NCI-H2196 treated with DMSO at 0.1 percent for 48 hours (cell line): ENCODE measurements at regions not wholly inside any gene's neighbourhood (a gene's known extent, or its start where the extent isn't known, plus 50 kb on each side); places are given as distances from the start of the nearest gene placed in this dataset.

Experiments
- DNase-seq: peaks from one replicate; lab custom pipeline; 2025; ENCODE audit not compliant: unreplicated experiment; lab: John Stamatoyannopoulos, UW

DNA sequence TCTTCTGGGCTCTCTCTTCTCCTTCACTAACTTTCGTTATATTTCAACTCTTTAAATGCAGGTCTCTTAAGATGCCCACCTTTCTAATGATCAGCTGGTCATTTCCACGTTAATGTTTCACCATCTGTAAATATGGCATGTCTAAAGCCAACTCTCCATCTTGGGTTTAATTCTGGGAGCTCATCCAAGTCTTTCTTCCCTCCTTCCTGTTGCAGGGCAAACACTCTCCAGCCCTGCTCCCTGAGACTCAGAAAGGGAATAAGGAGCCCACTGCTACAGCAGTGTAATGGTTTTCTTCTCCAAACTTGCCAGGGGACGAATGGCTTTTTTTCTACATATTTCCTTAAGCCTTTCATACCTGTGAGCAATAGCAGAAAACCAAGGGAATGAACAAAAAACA, 73.3 kb upstream of the SOX1 start:
- DNase-seq: no peak

DNA sequence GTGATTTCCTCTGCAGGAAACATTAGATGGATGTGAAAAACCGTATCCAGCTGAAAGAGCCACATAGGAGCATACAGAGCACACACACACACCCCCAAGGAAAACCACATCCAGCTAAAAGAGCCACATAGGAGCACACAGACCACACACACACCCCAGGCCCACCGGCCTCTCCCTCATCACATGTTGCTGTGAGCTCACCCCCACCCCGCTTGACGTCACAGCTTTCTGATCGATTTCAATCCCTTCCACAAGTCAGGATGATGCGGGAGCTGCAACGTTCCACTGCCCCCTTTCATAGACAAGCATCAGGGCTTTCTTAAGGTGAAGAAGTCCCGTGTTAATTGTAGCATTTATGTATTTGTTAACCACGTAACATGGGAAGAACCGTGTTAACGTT, 72.4 kb upstream of the SOX1 start:
- DNase-seq: no peak

DNA sequence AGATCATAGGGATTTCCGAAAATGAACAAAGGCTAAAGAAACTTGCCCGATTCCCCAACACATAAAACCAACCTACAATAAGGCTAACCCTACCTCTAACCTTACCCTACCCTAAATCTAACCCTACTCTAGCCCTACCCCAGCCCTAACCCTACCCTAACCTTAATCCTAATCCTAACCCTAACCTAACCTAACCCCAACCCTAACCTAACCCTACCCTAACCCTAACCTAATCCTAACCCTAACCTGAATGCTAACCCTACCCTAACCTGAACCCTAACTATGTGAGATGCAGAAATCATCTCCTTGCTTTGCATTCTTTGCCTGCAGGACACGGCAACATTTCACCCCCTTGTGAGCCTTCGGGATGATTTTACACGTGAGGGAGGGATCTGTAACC, 67.6 kb upstream of the SOX1 start:
- DNase-seq: no peak

DNA sequence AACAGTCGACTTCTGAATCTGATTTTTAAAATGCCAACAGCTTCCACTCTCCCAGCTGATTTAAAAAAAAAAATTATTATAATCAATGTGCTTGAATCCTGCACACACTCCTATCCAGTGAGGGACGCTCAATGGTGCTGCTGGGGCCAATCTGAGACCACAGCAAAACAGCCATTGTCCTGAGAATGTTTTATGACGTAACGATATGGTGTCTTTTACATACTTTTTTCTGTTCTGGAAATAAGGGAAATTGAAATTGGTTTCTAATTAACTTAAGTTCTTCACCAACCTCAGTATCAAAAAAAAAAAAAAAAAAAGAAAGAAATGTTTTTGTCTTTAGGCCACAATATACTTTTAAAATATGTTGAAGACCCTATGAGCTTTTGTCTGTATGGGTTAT, 66.1 kb upstream of the SOX1 start:
- no peak for DNase-seq

DNA sequence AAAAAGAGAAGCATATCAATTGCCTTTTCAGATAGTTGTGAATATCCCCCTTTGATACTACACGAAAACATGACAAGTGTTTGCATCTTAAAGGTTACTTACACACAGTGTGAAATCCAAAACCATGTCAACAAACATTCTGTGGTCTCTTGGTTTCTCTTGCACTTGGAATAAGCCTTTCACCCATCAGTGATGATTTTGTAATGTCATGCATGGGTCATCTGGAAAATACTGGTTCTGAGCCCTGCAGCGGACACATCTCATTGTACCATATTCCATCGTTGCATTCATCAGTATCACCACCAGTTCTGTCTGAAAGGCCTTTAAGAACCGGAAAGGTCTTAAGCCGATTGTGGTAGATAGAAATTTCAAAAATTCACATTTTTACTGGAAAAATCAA, 65.4 kb upstream of the SOX1 start:
- no peak for DNase-seq

DNA sequence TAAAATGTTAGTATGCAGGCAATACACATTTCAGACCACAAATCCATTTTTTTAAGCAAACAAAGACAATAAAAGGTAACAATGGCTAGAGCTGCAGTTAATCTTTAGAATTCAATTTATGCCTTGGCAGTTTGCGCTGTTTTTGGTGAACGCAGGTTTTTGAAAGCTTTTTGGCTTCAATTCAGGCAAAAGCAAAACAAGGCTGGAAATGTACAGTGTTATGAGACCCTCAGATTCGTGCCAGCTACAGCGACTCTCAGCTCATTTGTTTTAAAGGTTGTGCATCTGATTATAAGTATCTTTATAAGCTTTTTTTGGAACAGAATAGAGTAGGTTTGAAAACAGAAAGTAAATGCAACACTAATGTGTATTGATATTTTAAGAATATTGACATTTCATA, 63.6 kb upstream of the SOX1 start:
- no peak for DNase-seq

DNA sequence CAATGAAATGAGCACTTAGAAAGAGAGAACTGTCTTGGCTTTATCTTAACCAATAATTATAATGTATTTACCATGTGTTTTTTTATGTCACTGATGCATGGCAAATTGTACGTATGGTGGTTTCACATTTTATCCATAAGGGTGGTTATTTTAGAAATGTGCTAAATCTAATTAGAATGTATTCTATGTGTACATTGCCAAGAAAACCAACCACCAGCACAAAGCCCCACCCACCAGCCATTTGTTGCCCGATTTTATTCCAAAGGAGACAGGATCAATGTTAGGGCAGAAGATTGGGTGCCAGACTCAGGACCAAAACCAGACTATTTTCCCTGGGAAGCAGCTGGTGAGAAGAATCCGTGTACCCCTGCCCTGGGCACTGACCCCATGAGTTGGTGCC, 63.0 kb upstream of the SOX1 start:
- DNase-seq: no peak

DNA sequence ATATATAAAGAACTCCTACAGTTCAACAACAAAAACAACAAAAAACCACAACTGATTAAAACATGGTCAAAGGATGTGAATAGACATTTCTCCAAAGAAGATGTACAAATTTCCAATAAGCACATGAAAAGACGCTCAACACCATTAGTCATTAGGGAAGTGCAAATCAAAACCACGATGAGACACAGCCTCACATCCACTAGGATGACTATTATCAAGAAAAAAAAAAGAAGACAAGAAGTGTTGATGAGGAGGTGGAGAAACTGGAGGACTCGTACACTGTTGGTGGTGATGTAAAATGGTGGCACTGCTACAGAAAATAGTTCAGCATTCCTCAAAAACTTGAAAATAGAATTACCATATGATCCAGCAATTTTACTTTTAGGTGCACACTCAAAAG, 61.0 kb upstream of the SOX1 start:
- DNase-seq: no peak

DNA sequence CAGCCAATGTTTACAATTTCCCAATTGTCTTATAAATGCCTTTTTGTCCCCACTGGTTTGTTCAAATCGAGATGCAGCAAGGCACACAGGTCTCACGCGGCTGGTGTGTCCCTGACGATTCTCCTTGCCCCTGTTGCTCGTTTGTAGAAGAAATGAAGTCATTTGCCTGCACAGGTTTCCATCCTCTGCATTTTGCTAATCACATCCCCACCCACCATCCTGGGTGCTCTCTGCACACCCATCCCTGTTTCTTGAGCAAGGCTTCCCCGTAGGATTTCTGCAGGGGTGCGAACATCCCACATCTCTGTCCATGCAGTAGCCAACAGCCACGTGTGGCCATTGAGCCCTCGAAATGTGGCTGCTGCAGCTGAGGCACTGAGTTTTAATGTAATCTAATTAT, 59.8 kb upstream of the SOX1 start:
- no peak for DNase-seq

DNA sequence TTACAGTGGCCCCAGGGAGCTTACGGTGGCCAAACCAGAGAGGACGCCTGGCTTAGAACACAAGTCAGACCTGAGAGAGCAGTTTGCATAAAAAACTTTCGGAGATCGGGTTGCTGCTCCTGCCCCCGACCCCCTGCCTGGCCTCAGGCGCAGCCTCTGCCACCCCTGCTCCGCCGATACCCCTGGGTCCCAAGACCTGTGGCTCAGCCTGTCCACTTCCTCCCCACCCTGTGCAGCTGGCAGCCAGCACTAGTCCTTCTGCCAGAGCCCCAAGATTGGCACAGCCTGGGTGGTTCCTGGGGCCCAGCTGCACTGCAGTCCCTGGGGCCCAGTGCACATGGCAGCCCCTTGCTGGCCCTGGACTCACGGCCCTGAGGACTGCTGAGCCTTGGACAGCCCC, 56.2 kb upstream of the SOX1 start:
- DNase-seq: no peak

DNA sequence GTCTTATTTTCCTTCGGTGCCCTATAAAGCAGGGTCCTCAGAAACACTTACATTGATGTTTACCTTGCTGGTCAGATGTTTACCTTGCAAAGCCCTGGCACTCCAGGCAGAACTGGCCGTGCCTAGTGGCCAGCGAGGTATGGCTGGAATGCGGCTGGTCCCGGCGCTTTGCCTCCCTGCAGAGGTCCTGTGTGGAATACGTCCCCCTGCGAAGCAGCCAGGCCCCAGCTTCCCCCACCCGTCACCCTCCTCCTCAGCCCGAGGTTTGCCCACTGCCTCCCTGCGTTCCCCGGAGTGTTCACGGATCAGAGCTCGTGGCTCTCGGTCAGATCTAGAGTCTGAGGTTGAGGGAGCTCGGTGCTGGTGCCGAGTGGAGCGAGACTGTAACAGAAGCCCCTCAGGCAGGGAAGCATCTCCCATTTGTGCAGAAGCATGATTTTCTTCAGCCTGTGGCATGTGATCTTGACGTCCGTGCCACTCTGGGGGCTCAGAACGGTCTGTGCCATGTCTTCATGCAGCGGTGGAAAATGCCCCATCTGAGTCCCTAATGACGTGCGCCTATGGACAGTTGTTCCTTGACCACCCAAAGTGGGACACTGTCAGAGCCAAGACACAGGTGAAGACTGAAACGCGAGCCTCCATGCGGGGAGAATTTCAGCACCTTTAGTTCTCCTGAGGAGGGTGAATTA, 54.8 kb upstream of the SOX1 start:
- no peak for DNase-seq

DNA sequence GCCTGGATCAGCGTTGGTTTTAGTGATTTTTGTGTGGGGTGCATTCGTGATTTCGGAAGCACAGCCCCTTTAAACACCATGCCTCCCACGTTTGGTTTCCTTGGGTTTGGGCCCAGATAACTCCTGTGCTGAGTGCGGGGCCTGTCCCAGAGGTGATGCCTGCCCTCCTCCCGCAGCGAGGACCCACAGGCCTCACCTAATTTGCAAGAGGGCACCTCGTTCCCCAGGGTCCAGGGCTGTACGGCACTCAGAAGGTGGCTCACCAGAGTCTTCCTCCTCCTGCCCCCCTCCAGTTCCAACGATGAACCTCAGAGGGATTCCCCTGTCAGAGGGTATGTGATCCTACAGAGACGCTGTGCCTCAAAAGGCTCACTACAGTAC, 54.3 kb upstream of the SOX1 start:
- DNase-seq: no peak

DNA sequence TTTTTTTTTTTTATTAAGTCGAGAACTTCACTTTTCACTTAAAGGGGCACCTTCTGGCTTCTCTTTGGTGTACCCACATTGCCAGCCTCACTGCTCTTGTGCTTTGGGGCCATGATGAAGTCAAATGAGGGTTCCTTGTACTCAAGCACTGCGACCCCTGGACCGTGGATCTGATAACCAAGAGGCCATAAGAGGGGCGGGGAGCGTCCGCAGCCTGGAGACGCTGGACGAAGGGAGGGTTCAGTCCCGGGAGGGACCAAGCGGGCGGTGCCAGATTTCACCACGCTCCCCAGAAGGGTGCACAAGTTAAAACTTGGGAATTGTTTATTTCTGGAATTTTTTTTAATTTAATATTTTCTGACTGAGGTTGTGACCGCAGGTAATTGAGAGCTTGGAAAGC, 53.3 kb upstream of the SOX1 start:
- DNase-seq: no peak

DNA sequence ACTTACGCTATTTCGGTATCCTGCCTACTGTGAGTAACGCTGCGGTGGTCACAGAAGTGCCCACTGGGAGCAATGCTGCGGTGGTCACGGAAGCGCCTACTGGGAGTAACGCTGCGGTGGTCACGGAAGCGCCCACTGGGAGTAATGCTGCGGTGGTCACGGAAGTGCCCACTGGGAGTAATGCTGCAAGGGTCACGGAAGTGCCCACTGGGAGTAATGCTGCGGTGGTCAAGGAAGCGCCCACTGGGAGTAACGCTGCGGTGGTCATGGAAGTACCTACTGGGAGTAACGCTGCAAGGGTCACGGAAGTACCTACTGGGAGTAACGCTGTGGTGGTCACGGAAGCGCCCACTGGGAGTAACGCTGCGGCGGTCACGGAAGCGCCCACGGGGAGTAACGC, 52.1 kb upstream of the SOX1 start:
- no peak for DNase-seq
